DMS114 treated with DMSO at 0.1 percent for 48 hours (cell line): ENCODE measurements at regions not wholly inside any gene's neighbourhood (a gene's known extent, or its start where the extent isn't known, plus 50 kb on each side); places are given as distances from the start of the nearest gene placed in this dataset.

Source experiments
- DNase-seq: peaks from one replicate; lab custom pipeline; 2025; ENCODE audit not compliant: unreplicated experiment; lab: John Stamatoyannopoulos, UW

DNA sequence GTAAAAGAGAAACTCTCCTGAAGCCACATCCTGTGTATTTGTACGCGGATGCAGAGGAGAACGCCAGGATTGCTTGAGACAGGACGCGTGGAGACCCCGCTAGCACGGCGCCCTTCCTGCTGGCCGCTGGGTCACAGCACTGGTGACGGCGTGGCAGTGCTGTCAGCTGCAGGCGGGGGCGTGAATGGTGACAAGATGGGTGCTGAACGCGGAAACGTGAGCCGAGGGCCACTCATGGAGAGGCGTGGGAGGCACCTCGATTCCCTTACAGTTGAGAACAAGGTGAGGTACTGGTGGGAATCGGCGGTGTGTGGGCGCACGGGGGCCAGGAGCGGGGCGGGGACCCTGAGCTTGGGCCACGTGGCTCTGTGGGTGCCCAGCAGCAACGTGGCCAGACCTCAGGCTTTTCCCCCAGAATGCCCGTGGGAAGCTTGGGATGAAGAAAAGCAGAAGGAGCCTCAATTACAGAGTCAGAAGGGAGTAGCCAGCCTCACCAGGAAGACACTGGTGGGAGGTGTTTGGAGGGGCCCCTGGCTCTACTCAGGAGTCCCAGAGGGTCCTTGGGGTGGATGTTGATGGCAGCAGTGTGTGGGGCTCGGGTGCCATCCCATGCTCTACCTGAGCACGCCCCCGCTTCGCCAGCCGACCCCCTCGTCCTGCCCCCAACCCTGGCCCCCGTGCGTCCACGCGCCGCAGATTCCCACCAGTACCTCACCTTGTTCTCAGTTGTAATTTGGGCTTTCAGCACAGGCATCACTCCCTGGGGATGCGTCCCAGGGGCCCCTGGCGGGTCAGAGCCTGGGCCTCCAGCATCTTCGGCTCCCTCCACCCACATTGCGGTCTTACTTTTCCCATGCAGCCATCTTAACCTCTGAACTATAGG is 208.4 kb upstream of the TCERG1L start:
- no peak for DNase-seq

DNA sequence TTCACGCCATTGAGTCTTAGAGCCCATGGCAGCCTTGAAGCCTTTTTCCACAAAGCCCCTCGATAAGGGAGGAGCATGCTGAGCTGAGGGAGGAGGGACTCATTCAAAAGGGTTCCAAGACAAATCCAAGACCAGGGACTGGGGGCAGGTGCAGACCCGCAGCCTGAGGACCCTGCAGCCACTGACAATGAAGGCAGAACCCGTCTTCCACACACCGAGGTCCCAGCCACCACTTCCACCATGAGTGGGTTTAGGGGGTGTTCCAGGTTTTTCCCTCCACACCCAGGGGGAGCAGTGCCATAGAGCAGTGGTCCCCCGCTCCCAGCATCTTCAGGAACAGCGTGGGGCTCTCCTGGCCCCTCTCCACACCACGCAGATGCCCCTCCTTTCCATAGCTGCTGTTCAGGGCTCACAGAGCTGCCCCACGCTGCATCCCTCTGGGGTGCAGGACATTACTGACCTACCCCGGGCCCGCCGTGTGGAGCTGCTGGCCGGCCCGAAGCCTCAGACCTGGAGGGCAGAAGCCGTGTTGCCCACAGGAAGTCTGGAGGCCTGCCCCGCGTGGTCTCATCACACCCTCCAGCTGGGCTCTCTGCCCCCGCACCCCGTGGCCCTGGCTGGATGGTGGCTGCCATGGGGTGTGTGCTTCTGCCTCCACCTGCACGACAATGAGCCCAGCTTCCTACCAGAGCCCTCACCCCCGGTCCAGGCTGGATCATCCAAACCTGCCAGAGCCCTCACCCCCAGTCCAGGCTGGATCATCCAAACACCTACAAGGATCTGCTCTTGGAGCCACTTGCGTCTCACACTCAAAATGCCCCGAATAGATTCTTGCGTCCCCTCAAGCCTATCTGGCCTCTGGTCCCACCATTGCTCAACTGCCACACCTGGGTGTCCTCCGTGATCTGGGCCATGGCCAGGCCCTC is 220.0 kb upstream of the TCERG1L start:
- no peak for DNase-seq

DNA sequence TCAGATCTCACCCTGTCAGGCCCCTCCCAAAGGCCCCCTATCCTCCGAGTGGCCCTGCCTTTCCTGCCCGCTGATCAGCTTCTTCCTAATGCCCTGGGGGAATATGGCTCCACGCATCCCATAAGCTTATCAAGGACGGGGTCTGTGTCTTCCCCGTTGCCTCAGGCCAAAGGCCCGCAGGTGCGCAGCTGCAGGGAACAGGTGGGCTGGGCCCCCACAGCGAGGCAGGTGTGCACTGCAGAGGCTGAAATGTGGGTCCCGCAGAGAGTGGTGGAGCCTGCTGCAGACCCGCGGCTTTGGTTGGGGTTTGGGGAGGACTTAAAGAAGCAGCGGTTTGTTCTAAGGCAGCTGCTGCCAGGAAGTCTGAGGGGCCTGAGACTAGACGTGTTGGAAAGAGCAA is 220.8 kb upstream of the TCERG1L start:
- no peak for DNase-seq

DNA sequence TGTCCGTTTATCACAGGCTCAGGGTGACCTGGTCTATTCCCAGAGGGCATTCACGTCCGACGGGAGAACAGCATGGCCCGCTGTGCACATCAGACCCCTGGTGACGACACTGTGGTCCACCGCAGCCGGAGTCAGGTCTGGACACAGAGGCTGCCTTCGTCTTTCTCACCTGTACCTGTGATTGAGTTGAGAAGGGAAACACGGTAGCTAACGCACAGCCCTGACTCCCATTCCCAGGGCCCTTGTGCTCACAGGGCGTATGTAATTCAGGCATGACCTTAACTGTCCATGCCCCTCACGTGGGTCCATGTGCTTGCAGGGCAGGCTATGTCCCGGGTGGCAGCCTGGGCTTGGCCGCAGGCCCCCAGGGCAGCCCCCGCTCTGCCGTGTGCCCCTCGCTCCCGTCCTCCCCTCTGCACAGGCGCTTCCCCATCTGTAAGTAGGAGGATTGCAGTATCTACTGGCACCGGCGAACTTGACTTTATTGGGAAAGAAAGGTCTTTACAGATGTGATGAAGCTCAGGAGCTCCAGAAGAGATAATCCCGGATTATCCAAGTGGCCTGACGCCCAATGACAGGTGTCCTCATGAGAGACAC is 221.3 kb upstream of the TCERG1L start:
- DNase-seq = no peak

DNA sequence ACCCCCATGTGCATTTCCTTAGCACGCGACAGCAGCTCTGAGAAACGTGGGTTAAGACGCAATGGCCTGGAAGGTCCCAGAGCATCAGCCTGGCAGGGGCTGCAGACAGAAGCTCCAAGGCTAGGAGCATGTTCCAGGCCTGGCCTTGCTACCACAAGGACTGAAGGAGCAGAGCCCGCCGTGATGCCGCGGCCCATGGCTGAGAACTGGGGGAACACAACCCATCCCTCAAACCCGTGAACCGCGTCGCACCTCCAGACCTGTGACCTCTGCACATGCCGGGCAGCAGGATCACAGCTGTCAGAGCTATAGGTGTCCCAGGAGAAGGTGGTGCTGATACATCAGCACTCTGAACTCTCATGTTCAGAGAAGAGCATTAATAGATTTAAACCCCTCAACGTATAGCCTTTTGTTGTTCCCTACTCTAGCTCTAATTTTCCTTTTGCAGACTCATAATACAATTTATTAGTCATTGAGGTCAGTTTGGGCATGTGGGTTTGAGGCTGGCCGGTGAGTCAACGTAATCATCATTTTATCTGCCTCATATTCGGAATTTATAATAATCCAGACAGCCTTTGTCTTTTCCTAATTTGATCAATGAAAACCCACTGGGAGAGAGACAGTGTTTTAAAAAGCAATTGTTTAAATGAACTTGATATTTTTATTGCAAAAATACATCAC is 222.5 kb upstream of the TCERG1L start:
- no peak for DNase-seq

DNA sequence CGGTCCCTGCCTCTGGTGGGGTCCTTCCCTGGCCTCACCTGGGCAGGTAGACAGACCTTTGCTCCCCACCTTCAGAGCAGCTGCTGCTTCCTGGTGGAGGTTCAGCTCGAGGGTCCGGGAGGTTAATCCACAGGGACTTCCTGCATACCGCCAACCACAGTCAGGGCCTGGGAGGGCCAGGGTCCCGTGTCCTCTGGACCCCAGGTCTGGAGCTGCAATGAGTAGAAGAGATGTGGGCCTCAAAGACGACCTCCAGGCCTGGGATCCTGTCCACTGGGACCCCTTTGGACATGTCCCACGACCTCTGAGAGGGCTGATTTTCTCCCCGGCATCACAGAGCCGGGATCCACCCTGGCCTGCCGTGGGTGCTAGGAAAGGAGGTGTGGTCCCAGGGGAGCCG is 223.3 kb upstream of the TCERG1L start:
- no peak for DNase-seq

DNA sequence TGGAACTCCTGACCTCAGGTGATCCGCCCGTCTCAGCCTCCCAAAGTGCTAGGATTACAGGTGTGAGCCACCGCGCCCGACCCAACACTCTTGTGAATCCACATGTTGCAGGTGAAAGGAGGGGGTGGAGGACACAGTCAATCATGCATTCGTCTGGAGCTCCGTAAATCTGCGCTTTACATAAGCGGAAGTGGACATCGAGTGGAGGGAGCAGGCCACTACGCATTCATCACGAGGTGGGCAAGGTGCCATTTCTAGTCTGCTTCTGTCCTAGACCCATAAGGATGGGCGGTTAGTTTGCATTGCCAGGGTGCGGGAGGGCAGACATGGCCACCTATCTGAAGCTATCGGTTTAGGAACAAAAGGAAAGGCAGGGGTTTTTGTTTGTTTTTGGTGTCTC is 225.2 kb upstream of the TCERG1L start:
- DNase-seq = no peak

DNA sequence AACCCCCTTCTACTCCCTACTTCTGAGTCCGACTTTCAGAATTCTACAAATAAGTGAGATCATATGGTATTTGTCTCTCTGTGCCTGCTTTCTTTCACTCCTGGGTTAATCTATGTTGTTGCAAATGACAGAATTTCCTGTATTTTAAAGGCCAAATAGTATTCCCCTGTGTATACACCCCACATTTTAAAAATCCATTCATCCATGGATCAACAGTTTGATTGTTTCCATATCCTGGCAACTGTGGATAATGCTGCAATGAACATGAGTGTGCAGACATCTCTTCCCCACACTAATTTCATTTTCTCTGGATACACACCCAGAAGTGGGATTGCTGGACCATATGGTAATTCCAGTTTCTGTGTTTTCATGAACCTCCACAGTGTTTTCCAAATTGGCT is 225.8 kb upstream of the TCERG1L start:
- no peak for DNase-seq

DNA sequence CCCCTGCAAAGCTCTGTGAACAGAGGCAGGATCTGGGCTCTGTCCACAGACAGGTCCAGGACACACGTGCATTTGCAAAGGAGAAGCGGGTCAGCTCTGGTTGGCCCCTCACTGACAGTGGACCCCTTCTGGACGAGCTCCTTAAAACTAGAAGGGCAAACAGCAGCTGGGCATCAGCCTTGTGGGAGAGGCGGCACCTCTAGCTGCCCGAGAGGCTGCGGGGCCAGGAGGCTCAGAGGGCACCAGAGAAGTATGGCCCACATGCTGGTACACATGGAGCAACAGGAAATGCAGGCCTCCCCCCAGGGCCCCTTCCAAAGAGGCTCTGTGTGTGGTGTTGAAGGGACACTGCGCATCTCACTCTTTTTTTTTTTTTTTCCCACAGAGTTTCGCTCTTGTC is 233.0 kb upstream of the TCERG1L start:
- no peak for DNase-seq

DNA sequence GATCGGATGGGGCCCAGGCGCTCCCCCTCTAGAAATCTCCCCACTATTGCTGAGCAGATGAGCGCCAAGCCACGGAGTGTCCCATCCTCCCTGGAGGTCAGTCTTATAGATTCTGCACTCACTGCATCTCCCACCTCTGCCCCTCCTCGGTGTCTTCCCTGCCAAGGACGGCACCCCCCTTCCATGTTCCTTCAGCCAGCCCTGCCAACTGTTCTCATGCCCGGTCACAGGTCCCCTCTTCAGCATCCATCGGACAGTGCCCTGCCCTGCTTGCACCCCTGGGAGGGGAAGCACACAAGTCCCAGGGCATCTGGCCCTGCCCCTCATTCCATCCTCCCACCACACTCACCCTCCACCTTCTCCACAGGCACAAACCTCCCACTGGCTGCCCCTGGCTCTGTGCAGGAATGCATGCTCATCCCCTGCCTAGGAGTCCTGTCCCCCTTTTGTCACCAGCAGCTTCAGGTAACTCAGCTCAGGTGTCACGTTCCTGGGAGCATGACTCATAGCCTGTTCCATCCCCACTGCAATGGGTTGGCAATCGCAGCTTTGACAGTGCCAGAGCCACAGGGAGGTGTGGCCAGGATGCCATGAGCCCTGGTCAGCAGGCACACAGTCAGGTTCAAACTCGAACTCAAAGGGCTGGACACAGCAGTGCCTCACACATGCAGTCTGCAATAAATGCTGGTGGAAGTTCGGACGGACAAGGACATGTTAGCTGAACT is 234.7 kb upstream of the TCERG1L start:
- no peak for DNase-seq

DNA sequence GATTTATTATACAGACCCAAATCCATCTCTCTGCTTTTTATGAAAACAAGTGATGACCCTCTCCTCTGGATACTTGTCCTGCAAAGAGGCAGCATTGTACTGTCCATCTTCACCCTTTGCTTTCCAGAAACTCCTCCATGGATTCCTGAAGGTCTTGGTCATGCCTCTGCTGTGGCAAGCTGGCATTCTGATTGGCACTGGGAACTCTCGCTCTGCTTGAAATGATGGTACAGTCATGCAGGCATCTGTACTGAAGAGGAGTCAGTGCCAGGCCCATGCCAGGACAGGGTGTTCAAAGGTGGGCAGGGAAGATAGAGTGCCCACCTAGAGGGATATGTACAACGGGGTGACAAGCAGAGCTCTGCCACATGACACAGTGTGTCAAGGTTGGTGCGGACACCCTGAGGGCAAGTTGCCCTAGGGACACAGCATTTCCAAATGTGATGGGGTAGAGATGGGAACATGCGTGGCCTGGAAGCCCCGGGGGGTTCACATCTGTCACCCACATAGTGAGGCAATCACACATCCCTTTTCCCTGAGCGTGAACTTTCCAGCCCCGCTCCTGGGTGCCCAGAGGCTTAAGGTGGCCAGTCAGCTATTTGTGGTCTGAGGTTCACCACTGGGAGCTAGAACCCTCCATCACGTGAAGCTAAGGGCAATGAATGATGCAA is 235.7 kb upstream of the TCERG1L start:
- no peak for DNase-seq

DNA sequence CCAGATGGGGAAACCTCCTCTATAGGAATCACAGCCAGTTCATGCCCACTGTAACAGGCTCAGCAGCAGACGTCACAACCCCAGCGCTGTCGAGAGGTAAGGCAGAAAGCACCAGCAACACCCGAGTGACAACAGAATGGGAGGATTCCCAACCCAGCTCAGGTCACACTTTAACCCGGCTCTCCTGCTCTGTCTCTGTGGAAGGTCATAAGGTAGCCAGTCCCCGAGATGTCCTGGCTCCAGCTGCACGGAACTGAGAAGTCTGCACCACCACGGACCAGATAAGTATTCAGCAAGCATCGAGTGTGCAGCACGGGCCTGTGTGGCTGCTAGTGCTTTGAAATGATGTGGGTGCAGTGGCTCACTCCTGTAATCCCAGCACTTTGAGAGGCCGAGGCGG is 236.7 kb upstream of the TCERG1L start:
- no peak for DNase-seq

DNA sequence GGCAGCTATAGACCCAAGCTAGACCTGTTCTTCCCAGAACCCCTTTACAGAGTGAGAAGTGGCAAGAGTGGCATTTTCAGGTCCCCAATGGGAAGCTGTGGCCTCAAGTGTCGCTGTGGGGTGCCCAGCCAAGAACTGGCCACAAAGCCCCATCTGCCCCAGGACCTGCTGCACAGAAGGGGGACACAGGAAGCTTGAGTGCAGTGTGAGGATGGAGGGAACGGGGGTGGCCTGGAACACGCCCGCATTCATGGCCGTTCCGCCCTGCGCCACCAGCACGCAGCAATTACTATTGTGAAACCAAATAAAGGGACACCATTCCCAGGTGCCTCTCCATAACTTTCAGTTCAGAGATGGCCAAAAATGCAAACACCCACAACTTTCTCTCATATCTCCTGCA is 237.6 kb upstream of the TCERG1L start:
- no peak for DNase-seq

DNA sequence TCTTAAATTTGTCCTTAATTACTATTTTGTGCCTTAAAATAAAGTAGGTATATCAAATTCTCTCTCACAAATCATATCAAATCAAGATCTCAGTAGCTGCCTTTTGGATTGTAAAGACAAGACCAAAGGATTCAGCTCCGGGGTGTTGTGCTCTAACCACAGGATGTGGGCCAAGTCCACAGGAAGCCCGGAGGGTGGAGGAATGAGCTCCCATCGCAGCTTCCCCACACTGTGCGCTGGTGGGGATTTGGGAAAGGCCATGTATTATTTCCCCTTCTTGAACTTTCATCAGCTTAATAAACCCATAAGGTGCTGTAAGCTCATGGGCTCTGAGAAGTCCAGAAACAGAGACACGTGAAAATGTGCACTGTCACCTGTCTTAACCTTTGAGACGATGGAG is 241.6 kb upstream of the TCERG1L start:
- DNase-seq = no peak

DNA sequence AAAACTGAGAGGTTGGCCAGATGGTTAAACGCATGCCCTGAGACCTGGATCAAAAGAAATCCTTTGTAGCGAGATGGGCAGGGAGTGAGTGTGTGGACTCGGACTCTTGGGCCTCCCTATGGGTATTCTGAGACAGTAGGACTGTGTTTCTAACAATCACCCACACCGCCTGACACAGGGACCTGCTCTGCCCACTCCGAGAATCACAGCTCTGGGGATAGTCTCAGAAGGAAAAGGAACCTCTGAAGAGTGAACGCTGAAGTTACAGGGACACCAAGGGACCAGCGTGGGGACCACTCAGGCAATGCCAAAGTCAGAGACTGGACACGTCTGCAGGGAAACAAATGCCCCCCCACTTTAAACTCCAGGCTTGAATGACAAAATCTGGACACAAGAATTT is 242.1 kb upstream of the TCERG1L start:
- no peak for DNase-seq

DNA sequence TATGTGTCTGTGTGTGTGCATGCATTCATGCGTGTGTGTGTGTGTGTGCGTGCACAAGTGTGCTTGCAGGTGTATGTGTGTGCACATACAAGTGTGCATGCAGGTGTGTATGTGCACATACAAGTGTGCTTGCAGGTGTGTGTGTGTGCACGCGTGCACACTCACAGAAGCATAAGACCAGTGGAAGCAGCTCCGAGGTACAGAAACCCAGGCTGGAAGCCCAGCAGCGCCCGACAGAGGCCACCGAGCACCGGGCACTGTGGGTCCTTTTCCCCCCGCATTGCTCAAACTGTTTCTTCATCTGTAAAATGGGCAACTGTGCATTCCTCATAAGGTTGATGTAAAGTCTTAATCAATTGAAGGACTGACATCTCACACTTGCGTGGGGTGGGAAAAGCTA is 243.3 kb upstream of the TCERG1L start:
- DNase-seq = no peak

DNA sequence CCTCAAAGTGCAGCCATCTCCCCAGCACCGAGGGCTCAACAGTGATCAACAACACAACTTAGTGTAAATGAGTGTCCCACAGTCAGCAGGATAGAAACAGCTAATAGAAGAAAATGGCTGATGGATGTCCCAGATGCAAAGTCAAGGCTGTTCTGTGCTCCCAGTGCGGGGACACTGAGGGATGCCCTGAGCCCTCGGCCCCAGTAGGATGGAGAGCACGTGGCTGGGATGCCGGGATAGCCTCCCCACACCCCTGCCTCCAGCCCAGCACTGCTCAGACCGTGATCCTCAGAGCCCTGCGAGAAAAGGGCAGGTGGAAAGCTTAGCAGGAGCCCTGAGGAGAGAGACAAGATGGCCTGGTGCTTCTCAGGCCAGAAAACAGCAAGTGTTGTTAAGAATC is 243.9 kb upstream of the TCERG1L start:
- no peak for DNase-seq

DNA sequence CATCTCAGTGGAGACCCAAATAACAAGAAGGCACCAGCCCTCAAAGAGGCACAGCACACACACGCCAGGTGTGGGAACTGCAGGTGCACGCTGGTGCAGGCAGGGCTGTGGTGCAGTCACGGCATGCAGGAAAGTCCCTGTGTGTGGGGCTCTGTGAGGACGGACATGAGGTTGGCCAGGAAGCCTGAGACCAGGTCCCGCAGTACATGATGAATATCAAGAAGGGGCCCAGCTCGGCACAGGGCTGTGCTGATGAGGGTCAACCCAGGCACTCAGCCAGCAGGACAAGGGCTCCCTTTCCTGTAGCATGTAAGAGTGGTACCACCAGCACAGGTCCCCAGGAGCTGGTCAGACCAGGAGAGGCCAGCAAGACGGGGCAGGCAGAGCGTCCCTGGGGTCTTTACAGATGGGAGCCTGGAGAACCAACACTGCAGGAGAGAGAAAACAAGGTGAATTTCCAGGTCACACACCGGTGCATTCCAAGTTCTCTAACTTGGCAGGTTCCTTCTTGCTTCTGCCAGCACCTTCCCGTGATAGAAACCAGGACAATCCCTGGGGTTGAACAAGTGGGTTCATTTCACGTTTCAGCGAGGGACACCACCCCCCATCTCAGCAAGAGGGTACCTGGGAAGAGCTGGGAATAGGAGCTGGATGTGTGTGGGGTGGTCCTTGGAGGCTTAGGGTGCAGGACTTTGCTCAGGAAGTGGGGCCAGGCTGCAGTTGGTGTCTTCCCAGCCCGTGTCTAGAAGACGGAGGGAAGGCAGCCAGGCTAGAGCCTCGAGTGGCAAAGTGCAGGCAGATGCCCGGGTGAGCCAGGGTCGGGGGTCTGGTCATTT is 244.8 kb upstream of the TCERG1L start:
- DNase-seq = no peak

DNA sequence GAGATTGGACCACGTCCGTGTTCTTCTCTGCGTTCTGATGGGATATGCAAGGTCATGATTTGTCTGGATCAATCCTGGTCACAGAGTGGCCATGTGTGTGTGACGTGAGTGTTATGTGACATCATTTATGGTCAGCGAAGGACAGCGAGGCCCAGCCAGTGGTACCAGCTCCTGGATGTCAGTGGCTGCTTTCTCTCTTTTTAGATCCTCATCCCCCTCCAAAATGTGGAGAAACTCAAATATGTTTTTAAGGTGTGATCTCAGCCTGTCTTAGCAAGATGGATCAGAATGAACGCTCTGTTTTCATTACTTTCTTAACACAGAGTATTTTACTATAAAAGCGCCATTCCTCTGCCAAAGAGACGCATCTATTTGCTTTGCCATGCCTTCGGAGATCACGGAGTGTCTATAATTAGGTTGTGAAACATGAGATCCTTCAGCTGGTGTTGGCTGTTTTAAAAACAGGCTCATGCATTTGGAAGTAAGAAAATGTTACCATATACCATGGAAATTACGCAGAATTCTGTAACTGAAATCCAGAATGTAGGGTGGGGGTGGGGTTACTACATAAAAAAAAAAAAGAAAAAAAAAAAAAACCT is 245.5 kb upstream of the TCERG1L start:
- DNase-seq = no peak
